HG02840 (cell line): ENCODE measurements at regions not wholly inside any gene's neighbourhood (a gene's known extent, or its start where the extent isn't known, plus 50 kb on each side); places are given as distances from the start of the nearest gene placed in this dataset.
"Not testable (repeated sequence)": the region's sequence is repeated elsewhere in the genome, so short reads cannot be mapped to it uniquely, and the experiment has no call there.

Source experiments
- ATAC-seq: cut with Tn5 transposase; IDR thresholded peaks from one replicate; pipeline ENCODE4 v1.9.1; 2021; ENCODE audit warnings: mild to moderate bottlenecking, moderate library complexity, moderate number of reproducible peaks; ENCODE audit not compliant: unreplicated experiment, low FRiP score

GRCh38 chr1:58089898-58090534, 456.5 kb downstream of the OMA1 start:
- no peak for ATAC-seq

GRCh38 chr1:58084266-58084665, 462.3 kb downstream of the OMA1 start:
- no peak for ATAC-seq

GRCh38 chr1:58082596-58082995, 463.9 kb downstream of the OMA1 start:
- no peak for ATAC-seq

GRCh38 chr1:58076258-58076657, 470.3 kb downstream of the OMA1 start:
- no peak for ATAC-seq

- no peak for ATAC-seq
Measured at GRCh38 chr1:58075188-58075578, 471.3 kb downstream of the OMA1 start.

GRCh38 chr1:58072450-58072849, 474.1 kb downstream of the OMA1 start:
- ATAC-seq: no peak

- ATAC-seq: no peak
Measured at GRCh38 chr1:58067082-58067481, 479.4 kb downstream of the OMA1 start.

- no peak for ATAC-seq
Measured at GRCh38 chr1:58065520-58065919, 481.0 kb downstream of the OMA1 start.

GRCh38 chr1:58064166-58064565, 482.4 kb downstream of the OMA1 start:
- ATAC-seq: no peak

GRCh38 chr1:58063095-58063494, 483.4 kb downstream of the OMA1 start:
- ATAC-seq: no peak

GRCh38 chr1:58062635-58063034, 483.9 kb downstream of the OMA1 start:
- ATAC-seq: no peak

GRCh38 chr1:58060559-58061170, 485.9 kb downstream of the OMA1 start:
- no peak for ATAC-seq

GRCh38 chr1:58059789-58060188, 486.7 kb downstream of the OMA1 start:
- ATAC-seq: no peak

- no peak for ATAC-seq
Measured at GRCh38 chr1:58058323-58058722, 488.2 kb downstream of the OMA1 start.

- no peak for ATAC-seq
Measured at GRCh38 chr1:58057826-58058225, 488.7 kb downstream of the OMA1 start.

GRCh38 chr1:58051187-58051586, 495.3 kb downstream of the OMA1 start:
- not testable (repeated sequence) for ATAC-seq

GRCh38 chr1:58047265-58047858, 499.2 kb downstream of the OMA1 start:
- no peak for ATAC-seq

GRCh38 chr1:58045094-58045705, 501.3 kb downstream of the OMA1 start:
- ATAC-seq: no peak

- ATAC-seq: no peak
Measured at GRCh38 chr1:58041621-58042020, 504.9 kb downstream of the OMA1 start.

GRCh38 chr1:58038574-58038973, 508.0 kb downstream of the OMA1 start:
- no peak for ATAC-seq

- no peak for ATAC-seq
Measured at GRCh38 chr1:58035523-58035922, 511.0 kb downstream of the OMA1 start.

- no peak for ATAC-seq
Measured at GRCh38 chr1:58033311-58033710, 513.2 kb downstream of the OMA1 start.
